NCI-H1417 (cell line): ENCODE measurements at regions not wholly inside any gene's neighbourhood (a gene's known extent, or its start where the extent isn't known, plus 50 kb on each side); places are given as distances from the start of the nearest gene placed in this dataset.

Experiments used
- DNase-seq, 3 experiments: peaks; one replicate each; lab custom pipeline; 2025; lab: John Stamatoyannopoulos, UW

DNA sequence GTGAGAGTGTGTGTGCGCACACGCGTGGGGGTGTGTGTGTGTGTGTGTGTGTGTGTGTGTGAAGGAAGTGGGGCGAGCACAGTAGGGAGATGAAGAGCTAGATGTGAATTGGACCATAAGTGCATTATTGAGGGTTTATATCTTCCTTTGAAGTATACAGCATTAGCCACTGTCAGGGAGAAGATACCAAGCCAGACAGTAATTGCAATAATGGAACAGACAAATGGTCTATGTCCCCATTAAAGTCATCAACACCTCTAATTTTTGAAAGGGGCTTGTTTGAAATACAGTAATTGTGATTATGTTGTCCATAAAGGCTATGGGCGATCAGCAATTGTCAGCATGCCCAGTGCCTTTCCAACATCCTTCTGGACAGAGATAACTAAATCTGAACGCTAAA lies 429.2 kb upstream of the NR2F2 start:
- peak in 1 of 3 experiments; percentile 16 for DNase-seq

DNA sequence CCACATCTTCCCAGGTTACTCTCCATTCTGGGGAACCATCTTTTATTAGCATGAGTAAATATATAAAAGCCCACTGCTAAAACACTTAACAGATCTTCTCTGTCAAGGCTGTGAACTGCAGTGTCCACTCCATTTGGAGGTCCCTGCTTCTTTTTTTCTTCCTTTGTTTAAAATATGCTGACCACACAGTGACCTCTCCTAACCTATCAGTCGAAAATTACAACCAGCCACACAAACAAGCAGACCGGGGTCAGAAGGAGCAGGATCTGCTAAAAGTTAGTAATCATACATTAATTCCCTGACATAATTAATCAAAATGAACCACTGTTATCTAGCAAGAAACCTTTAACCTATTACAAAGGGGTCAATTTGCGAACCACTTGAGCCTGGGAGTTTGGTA lies 427.9 kb upstream of the NR2F2 start:
- DNase-seq: no peak

DNA sequence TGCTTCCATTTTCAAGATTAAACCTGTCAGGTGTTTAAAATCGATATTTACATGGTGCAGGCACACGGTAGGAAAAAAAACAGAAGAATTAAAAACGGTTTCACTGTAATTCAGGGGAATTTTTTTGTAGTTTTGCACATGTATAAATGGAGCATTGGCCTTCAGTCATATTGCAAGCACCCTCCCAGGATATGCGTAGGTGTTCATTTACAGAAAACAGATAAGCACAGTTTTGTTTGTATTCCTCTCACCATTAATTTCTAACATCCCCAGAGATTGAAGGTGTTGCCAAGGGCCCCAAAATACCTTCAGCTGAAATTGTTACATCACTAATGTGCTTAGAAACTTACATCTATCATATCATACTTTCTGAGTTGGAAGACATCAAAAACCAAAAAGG lies 427.1 kb upstream of the NR2F2 start:
- DNase-seq: no peak

DNA sequence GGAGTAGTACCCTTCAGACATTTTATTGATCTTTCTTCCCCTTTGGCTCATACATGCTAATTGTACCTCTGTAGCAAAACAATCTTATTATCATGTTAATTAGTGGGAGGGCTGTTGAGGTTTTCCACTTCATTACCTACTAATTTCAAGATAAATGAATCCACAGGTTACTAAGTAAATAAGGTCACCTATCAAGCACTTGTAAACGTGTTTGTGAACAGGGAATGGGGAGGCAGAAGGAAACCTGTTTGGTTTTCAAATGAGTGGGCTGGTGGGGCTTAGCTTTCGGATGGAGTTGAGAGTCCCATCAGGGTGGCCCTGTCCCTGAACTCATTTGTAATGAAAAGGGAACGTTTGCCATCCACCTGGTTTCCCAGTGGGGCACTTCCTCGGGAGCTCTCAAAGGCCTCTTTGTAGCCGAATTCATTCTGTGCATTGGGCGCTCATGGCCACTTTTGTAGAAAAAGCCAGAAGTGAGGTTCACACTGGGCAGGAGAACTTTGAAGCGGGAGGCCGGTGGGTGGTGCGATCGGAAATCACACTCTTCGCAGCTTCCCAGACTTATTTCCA lies 419.8 kb upstream of the NR2F2 start:
- peak in 2 of 3 experiments; percentile 31 to 77 for DNase-seq

DNA sequence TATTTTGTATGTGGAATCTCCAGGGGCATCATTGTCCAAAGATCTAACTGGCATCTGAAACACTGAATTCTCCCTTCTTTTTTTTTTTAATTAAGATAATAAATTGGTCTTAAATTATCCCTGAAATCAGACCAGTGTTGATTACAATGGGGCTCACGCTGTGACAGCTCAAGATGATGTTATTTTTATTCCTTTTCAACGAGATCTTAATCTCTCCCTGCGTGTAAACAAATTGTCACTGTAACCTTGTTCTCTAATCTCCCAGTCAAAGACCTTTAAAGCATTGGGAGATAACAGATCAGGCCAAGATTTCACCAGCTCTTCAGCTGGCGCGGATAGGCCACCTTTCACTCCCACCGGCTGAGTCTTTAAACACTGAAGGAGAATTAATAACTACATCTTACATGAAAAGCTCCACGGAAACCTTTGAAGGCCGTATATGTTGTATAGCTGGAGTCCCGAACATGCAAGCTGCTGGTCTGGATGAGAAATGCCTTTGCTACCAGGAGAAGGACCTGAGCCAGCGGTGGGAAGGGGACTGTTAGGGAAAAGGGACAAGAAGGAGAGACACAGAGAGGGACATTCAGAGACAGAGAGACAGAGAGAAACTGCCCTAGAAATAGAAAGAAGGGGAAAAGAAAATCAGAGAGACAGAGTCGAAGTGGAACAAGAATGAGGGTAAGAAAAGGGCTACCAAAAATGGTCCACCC lies 418.8 kb upstream of the NR2F2 start:
- peak in 1 of 3 experiments; percentile 25 for DNase-seq

DNA sequence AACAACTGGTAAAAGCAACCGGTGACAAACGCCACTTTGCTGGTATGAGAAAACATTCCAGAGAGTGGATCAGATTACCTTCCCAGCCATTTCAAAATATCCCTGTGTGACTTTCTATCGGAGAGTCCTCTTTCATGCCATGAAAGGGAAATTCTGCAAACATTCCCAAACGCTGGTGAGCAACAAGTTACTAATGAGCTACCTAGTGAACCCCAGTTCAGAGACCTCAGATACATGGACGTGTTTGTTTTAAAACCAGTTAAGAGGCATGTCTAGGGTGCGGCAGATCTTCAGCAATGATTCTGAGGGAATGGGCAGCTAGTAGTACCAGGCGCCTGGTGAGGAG lies 418.2 kb upstream of the NR2F2 start:
- DNase-seq: no peak

DNA sequence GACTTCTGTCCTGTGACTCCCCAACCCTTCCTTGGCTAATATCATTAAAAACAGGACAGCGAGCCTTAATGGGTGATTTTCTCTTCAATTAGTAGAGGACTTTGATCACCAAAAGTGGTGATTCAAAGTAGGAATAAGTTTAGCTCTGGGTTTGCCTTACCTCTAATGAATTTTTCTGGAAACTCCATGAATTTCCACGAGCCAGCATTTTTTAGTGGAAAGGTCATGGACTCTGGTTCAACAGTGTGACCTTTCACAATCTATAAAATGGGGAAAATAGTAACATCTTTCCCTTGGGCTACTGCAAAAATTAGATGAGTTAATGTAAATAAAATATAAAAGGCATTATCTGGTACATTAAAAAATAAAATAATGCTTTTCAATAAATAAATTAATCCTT lies 417.8 kb upstream of the NR2F2 start:
- no peak for DNase-seq

DNA sequence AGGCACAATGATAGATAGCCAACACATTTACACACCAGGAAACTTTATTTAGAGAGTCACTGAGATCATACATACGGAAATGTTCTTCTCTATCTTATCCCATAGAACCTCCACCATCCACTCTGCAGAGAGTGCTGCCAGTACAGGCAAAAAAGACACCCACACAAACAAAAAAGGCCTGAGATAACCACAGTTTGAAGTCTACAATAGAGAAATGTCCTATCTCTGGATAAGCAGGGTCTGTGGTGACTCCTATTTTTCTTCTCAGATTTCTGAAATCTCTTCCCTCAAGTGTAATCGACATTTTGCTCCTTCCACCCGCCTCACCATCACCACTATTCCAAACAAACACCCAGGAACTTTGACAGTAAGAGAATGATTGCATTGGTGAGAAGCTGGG lies 413.9 kb upstream of the NR2F2 start:
- no peak for DNase-seq

DNA sequence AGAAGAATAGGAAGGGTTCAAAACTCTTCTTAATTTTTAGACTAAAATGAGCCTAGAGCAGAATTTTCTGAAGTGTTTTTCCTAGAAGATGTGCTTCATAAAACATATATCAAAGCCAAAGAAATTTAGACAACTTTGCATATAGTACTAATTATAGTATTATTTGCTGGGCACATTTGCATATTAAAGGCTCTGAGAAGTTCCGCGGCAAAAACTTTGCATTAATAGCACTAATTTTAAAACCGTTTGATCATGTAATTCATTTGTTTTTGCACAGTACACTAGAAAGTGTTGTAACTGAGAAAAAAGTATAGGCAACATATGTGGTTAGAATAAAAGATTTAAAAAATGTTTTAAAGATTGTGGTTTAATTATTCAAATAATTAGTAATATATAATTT lies 412.0 kb upstream of the NR2F2 start:
- no peak for DNase-seq

DNA sequence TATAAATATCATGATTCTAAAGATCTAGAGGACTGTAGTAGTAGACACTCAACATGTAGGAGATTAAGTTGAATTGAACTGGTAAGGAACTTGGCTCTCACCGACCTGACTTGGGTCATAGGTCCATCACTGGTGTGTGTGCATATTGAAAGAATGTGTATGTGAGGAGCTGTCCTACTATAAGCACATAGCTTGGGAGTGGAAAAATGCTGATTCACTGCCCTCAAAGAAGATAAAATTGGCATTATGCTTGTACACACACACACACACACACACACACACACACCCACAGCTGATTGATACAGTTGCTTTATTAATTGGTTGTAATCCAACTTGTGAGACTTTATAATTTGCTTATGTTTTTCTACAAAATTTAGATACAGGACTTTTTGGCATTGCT lies 411.0 kb upstream of the NR2F2 start:
- DNase-seq: no peak

DNA sequence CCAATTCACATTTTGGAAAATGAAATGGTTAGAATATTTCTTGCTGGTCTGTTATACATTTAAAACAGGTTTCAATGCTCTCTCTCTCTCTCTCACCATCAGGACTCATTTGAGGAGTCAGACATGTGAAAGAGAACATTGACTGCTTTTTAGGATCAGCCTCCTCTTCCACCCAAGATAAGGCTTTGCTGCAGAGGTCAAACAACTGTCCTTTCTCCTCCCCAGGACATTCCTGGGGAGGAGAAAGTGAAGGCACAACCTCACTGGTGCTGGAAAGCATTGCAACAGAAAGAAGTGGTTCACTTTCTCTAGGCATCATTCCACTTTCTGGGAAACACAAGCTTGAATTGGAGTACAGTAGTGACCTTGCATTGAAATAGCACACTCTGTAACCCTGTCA lies 409.1 kb upstream of the NR2F2 start:
- no peak for DNase-seq

DNA sequence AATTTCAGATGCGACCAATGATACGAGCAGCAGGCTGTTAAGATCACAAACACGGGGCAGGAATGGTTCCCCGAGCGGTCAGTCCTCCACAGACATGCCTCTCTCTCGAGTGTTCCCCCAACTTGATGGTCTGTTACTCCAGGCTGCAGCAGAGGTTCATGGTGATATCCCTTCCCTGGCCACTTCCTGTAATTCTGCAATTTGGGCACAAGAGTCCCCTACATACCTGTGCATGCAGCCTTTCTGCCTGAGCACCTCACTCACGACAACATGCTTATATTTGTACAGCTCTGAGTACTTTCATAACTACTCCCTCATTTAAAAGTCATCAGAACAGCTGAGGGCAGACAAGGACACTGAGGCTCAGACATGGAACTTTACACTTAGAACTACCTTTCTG lies 408.1 kb upstream of the NR2F2 start:
- no peak for DNase-seq

DNA sequence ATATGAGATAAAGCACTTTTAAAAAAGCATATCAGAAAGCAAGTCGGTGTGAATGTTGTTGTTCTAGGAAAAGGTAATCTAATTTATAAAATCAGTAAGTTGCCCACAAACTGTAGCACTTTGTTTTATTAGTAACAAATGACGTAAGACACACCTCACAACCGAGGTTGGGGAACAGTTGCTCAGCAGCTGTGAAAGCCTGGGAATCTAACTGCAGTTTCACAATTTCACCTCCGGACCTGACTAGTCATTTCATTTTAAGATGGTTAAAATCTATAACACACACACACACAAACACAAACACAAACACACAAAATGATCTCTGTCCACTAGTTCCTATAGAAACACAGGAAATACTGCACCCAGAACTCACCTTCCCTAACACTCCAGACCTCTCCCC lies 406.7 kb upstream of the NR2F2 start:
- DNase-seq: no peak

DNA sequence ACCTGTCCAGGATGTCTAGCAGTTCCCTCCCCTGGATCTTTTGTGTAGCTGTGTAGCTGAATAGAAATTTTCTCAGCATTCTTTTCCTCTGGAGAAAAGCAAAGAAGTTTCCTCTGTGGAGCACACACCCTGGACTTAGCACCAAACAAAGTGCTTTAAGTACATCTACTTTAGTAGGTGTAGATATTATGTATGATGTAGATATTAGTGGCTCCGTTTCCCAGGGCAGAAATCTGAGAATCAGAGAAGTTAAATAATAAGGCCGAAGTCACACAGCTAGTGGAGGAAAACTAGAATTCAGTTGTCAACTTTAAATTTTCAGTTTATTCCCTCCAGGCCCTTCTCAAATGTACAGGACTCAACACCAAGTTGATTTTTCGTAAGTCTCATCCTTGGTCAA lies 401.7 kb upstream of the NR2F2 start:
- DNase-seq: no peak

DNA sequence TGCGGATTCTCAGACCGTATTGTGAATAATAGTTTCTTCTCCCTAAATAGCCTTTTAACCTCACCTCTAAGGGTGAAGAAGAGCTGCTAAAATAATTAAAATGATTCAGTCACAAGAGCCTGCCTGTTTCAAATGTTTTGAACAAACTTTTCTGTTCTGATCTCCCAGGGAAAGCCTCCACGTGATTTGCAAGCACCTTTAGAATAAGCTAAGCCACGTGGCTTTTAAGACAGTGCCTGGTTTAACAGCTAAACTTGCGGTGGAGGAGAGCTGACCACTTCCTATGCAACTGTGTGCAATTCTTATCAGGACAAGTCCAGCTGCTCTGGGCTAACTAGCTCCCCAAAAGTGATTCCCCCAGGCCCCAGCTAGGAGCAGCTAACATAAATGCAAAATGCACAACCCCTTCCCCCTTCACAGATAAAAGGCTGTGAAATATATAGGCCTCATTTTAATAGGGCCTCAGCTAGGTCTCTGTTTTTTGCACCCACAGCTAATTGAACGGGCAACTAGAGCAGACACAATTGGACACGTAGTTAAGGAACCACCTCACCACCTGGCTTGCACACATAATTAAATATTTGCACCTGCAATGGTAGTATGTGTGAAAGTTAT lies 401.2 kb upstream of the NR2F2 start:
- DNase-seq: peak in 2 of 3 experiments; percentile 11 to 65

DNA sequence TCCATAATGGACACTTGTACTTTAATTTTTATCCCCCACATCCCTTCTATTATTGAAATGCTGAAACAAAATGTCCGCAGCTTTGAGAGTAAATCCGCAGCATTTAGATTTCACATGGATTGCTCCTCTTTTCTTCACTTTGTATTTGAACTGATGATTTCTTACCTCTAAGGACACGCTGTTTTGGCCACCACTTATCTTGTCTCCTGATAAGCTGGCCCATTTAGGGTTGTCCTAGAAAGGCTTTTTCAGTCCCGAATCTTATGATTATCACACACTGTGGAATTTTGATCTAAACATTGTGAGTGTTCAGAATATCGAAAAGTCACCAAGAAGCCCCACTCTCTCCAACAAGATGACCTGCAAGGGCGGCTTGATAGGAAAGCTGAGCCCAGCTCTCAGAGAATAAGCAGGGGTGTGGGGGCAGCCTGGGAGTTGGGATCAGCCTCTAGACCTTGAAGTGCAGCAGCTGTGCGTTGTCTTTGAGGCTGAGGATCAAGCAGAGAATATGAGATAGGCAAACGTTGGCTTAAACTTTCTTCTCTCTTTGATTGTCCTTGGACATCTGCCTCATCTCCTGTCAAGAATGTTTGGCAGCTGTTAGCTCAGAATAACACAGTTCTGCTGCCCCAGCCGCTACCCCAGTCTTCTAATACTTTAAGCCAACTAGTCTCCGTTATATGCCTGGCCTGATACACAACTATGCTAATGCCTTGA lies 399.7 kb upstream of the NR2F2 start:
- DNase-seq: no peak

DNA sequence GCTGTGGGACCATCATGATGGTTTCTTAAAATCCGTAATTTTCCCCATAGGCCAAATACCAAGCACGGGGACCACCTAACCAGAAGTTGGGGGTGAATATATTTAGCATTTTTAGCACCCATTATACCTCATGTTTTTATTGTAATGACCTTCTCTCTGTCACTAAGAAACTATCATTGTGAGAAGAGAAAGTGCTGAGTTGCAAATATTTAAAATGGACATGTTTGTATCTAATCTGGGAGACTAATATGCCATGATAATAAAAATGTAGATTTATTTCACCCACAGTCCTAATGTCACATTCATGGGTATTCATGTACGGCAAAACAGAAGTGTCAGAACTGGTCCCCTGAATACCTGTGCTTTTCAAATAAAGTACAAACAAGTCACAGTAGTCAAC lies 398.9 kb upstream of the NR2F2 start:
- no peak for DNase-seq

DNA sequence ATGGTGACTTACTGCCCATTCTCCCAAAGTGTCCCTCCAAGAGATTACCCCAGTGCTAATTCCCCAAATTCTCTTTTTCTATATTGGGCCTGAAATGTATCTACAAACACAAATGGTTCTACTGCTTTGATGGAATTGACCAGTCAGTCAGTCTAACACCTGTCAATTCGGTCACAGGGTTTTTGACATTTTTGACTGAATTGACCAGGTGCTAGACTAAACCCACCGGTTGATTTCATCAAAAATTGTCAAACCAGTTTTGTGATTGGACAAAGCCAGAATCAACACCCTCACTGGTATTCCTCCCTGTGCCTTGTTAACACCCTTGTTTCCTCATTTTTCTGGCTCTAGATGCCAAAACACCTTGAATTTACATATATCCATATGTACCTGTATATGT lies 398.4 kb upstream of the NR2F2 start:
- DNase-seq: no peak

DNA sequence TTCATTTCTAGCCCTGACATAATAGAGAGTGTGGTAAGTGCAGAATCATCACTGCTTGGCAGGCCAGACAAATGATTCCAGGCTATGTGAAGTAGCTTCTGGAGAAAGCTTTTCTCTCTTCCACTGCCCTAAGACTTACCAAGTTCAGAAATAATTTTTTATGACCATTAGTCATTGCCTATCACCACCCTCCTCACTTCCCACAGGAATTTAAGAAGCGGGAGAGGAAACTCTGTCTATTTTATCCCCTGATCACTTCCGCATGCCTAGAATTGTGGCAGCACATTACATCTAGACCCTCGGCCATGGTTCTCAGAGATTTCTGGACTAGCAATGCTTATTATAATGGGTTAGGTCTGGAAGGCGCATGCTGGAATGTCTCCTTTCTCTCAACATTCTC lies 397.8 kb upstream of the NR2F2 start:
- no peak for DNase-seq

DNA sequence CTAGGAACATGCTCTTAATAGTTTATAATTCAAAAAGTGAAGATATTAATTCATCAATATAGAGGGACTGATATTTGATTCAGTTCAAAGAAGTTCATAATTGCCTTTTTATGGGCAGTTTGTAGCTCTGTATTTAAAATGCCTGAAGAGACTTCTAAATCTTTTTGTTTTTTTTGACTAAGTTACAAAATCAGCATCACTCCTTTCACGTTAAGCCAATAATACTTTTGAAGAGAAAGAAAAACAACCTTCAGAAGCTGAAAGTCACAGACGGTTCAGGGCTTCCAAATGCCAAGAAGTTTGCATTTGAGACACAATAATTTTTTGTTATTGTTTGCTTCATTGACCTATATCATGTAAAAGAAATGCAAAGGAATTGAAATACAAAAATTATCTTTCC lies 394.6 kb upstream of the NR2F2 start:
- no peak for DNase-seq

DNA sequence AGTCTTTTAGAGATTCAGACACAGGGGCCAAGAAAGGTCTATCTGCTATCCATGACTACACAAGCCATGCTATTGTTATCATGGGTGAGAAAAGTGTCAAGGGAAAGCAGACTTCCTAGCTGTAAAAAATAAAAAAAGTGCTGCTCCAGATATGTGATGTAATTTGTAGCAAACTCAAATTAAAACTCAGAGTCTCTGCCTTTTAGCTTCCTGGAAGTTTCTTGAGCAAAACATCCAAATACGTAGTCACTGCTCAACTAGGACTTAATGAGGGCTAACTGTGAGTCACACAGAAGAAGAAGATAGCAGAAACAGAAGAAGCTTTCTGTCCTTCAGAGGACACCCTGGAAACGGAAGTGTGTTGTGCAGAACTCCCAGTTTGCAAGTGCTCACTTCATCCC lies 393.4 kb upstream of the NR2F2 start:
- DNase-seq: no peak

DNA sequence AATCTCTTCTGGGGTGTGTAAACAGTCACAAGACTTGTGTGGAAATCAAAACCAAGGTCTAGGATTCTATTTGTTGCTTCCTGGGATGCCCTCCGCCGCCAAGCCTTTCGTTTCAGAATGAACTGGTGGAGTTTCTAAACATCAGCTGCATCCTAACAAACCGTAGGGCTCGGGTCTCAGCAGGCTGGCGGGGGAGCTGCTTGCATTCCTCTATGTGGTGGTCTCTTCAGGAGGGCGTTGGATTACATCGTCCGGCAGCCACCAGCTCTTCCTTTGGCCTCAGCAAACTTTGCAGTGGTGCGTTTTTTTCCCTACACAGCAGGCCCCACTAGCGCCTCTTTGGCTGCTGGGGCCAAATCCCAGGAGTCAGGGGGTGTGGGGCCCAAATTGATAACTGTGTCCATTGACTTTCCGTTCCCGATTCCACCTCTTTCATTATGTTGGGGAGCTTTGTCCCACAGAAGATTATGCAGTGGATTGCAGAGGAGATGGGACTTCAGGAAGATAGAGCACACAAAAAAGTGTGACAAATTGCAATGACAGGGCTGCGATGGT lies 390.0 kb upstream of the NR2F2 start:
- DNase-seq: no peak

DNA sequence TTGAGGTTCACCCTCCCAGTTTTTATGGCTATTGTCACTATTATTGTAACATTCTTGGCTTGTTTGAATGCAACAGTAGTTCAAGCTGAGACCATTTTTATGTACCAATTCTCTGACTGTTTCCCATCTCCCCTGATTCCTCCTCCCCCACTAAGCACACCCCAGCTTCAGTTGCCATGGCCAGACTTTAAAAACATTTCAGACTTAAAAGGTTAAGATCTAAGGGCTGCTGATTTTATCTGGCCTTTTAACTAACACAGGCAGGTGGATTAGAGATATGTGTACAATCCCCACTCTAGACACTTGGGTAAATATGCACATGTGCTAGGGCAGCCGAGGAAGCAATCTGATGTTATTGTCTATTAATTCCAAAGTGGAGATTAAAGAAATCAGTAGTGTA lies 386.3 kb upstream of the NR2F2 start:
- DNase-seq: peak in 2 of 3 experiments; percentile 23 to 45
